ENCODE measurements at regions not wholly inside any gene's neighbourhood (a gene's known extent, or its start where the extent isn't known, plus 50 kb on each side); places are given as distances from the start of the nearest gene placed in this dataset.

GRCh38 chrX:115367951-115368350, 78.4 kb downstream of the LUZP4 start:
- TF ChIP-seq EZH2 (IDR thresholded peaks at IDR 0.05; ENCODE audit: low read length, unreplicated experiment) (no peak), CTCF (conservative IDR thresholded peaks at IDR 0.05; ENCODE audit: low read depth, low read length) (no peak), EZH2phosphoT487 (IDR thresholded peaks at IDR 0.05; ENCODE audit: borderline replicate concordance, low read length) (no peak)
- BruUV-seq (replicated peaks): no TSS peak
- no peaks in the 10 kb centered on the region for H3F3A ChIP-seq (ENCODE audit: low read length, unreplicated experiment)
- no peaks in the 10 kb centered on the region for H3K9me2 ChIP-seq (replicated peaks; ENCODE audit: low read length)
- no peaks in the 10 kb centered on the region for H3K79me2 ChIP-seq (ENCODE audit: low read length)
- no peak overlapping the region for H3K4me3 ChIP-seq (ENCODE audit: low read length)
- ChIA-PET CTCF (no interaction called here), POLR2A (ENCODE audit: unreplicated experiment) (no interaction called here)
- H3K4me2 ChIP-seq (ENCODE audit: low read length): no peak overlapping the region
- intact Hi-C loops (cut with micrococcal nuclease): no loop called here
- H3K9ac ChIP-seq (ENCODE audit: low read length): no peak overlapping the region
- peak; percentile 69 for DNase-seq
- H4K20me1 ChIP-seq (ENCODE audit: low read length): no peaks in the 10 kb centered on the region
- no peaks in the 10 kb centered on the region for H3K27me3 ChIP-seq (ENCODE audit: low read length)
- H2AFZ ChIP-seq (ENCODE audit: low read length): no peak overlapping the region
- peak; percentile 31; the same call in 1 of the 2 replicates for ATAC-seq
- H3K36me3 ChIP-seq (ENCODE audit: low read depth, low read length): no peaks in the 10 kb centered on the region
- no peak overlapping the region for H3K27ac ChIP-seq (ENCODE audit: low read length)
- H3K4me1 ChIP-seq (ENCODE audit: insufficient read depth, low read length): peaks cover 20% of the 10 kb centered on the region
- H3K9me3 ChIP-seq (ENCODE audit: low read length): no peaks in the 10 kb centered on the region

- Histone ChIP-seq H3K4me3 (ENCODE audit: low read length) (no peak overlapping the region), H3F3A (ENCODE audit: low read length, unreplicated experiment) (no peaks in the 10 kb centered on the region), H3K27ac (ENCODE audit: low read length) (no peak overlapping the region), H3K4me2 (ENCODE audit: low read length) (no peak overlapping the region), H3K36me3 (ENCODE audit: low read depth, low read length) (no peaks in the 10 kb centered on the region), H3K4me1 (ENCODE audit: insufficient read depth, low read length) (peaks cover 24% of the 10 kb centered on the region), H4K20me1 (ENCODE audit: low read length) (no peaks in the 10 kb centered on the region), H3K9ac (ENCODE audit: low read length) (no peak overlapping the region), H3K9me3 (ENCODE audit: low read length) (no peaks in the 10 kb centered on the region), H3K27me3 (ENCODE audit: low read length) (no peaks in the 10 kb centered on the region), H3K79me2 (ENCODE audit: low read length) (no peaks in the 10 kb centered on the region), H2AFZ (ENCODE audit: low read length) (no peak overlapping the region), H3K9me2 (replicated peaks; ENCODE audit: low read length) (no peaks in the 10 kb centered on the region)
- CTCF ChIA-PET: no interaction called here
- POLR2A ChIA-PET (ENCODE audit: unreplicated experiment): no interaction called here
- ATAC-seq: no peak
- TF ChIP-seq EZH2phosphoT487 (IDR thresholded peaks at IDR 0.05; ENCODE audit: borderline replicate concordance, low read length) (no peak), EZH2 (IDR thresholded peaks at IDR 0.05; ENCODE audit: low read length, unreplicated experiment) (no peak), CTCF (conservative IDR thresholded peaks at IDR 0.05; ENCODE audit: low read depth, low read length) (no peak)
- intact Hi-C loops (cut with micrococcal nuclease): no loop called here
- BruUV-seq (replicated peaks): no TSS peak
- no peak for DNase-seq
Measured at GRCh38 chrX:115368876-115369275, 79.4 kb downstream of the LUZP4 start.

GRCh38 chrX:115372152-115372551, 82.6 kb downstream of the LUZP4 start:
- Histone ChIP-seq H4K20me1 (ENCODE audit: low read length) (no peaks in the 10 kb centered on the region), H3K79me2 (ENCODE audit: low read length) (no peaks in the 10 kb centered on the region), H3K27ac (ENCODE audit: low read length) (peak overlapping the region; percentile 27), H3K27me3 (ENCODE audit: low read length) (no peaks in the 10 kb centered on the region), H3K4me1 (ENCODE audit: insufficient read depth, low read length) (peaks cover 24% of the 10 kb centered on the region), H3K36me3 (ENCODE audit: low read depth, low read length) (no peaks in the 10 kb centered on the region), H2AFZ (ENCODE audit: low read length) (peak overlapping the region; percentile 54), H3K4me2 (ENCODE audit: low read length) (peak overlapping the region; percentile 68), H3F3A (ENCODE audit: low read length, unreplicated experiment) (no peaks in the 10 kb centered on the region), H3K9me2 (replicated peaks; ENCODE audit: low read length) (no peaks in the 10 kb centered on the region), H3K4me3 (ENCODE audit: low read length) (peak overlapping the region; percentile 13; the same call in 1 of the 2 replicates), H3K9me3 (ENCODE audit: low read length) (no peaks in the 10 kb centered on the region), H3K9ac (ENCODE audit: low read length) (no peak overlapping the region)
- peak; percentile 99 for ATAC-seq
- DNase-seq: peak; percentile 81
- CTCF ChIA-PET: no interaction called here
- POLR2A ChIA-PET (ENCODE audit: unreplicated experiment): no interaction called here
- TF ChIP-seq EZH2phosphoT487 (IDR thresholded peaks at IDR 0.05; ENCODE audit: borderline replicate concordance, low read length): no peak
- TF ChIP-seq CTCF (conservative IDR thresholded peaks at IDR 0.05; ENCODE audit: low read depth, low read length): no peak
- no peak for TF ChIP-seq EZH2 (IDR thresholded peaks at IDR 0.05; ENCODE audit: low read length, unreplicated experiment)
- no TSS peak for BruUV-seq (replicated peaks)
- intact Hi-C loops (cut with micrococcal nuclease): no loop called here

Data from PC-3 (cell line).